ENCODE measurements at regions not wholly inside any gene's neighbourhood (a gene's known extent, or its start where the extent isn't known, plus 50 kb on each side); places are given as distances from the start of the nearest gene placed in this dataset.
"Not testable (repeated sequence)": the region's sequence is repeated elsewhere in the genome, so short reads cannot be mapped to it uniquely, and the experiment has no call there.

DNA sequence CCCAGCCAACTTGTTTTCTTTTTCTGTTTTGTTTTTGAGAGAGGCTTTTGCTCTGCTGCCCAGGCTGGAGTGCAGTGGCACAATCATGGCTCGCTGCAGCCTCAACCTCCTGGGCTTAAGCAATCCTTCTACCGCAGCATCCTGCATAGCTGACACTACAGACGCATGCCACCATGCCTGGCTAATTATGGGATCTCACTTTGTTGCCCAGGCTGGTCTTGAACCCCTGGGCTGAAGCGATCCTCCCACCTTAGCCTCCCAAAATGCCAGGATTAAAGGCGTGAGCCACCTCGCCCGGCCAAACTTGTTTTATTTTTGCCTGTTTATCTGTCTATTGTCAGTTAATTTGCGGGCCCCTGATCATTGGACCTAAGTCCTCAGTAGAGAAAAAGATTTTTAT is 61.6 kb upstream of the MSH6 start:
- Histone ChIP-seq H3K4me3 (no peak overlapping the region), H3K27ac (no peak overlapping the region), H3K36me3 (no peaks in the 10 kb centered on the region), H3K27me3 (no peaks in the 10 kb centered on the region), H3K4me1 (no peaks in the 10 kb centered on the region), H3K9me3 (no peaks in the 10 kb centered on the region)
- in situ Hi-C loops (cut with MboI; ENCODE audit: low pct_ligation_motif_present in 1 of 4, low pct_unique_long_range_greater_than_20kb in 1 of 4, low sequenced_read_pairs in 3 of 4) (no loop called here), intact Hi-C loops (cut with DNase I; ENCODE audit: low total_unique reads) (no loop called here)
- TF ChIP-seq EP300 (IDR thresholded peaks at IDR 0.05; ENCODE audit: low read depth) (no peak), POLR2A (IDR thresholded peaks at IDR 0.05) (no peak), POLR2AphosphoS5 (IDR thresholded peaks at IDR 0.05) (no peak), CTCF (IDR thresholded peaks at IDR 0.05) (no peak)
- 86 to 89% methylated on average over 1 to 8 of the region's 8 CpGs for WGBS, 2 donors (ENCODE audit: low coverage in 1 of 2)
- no peak for DNase-seq

DNA sequence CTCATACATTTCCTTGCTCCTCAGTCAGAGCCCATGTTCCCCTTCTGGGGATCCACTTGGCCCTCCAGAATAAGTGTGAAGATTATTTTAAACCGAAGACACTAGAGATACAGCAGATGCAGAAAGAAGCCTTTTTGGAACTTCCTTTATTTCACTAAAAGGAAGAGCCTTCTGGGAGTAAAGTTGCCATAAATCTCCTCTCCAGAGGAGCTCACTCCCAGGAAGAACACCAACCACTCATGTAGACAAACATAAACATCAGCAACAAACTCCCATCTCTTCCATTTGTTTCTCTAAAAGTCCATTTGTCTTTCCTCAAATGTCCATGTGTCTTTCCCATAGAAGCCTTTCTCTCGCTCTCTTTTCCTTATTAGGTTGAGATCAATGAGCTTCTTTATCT is 62.4 kb upstream of the MSH6 start:
- in situ Hi-C loops (cut with MboI; ENCODE audit: low pct_ligation_motif_present in 1 of 4, low pct_unique_long_range_greater_than_20kb in 1 of 4, low sequenced_read_pairs in 3 of 4) (no loop called here), intact Hi-C loops (cut with DNase I; ENCODE audit: low total_unique reads) (no loop called here)
- no peak for DNase-seq
- Histone ChIP-seq H3K27ac (no peak overlapping the region), H3K9me3 (no peaks in the 10 kb centered on the region), H3K36me3 (no peaks in the 10 kb centered on the region), H3K4me3 (no peak overlapping the region), H3K4me1 (no peaks in the 10 kb centered on the region), H3K27me3 (no peaks in the 10 kb centered on the region)
- TF ChIP-seq CTCF (IDR thresholded peaks at IDR 0.05) = no peak
- no peak for TF ChIP-seq POLR2AphosphoS5 (IDR thresholded peaks at IDR 0.05)
- TF ChIP-seq EP300 (IDR thresholded peaks at IDR 0.05; ENCODE audit: low read depth) = no peak
- TF ChIP-seq POLR2A (IDR thresholded peaks at IDR 0.05) = no peak
- 0 to 31% methylated on average over 2 of the region's 2 CpGs for WGBS, 2 donors (ENCODE audit: low coverage in 1 of 2)

DNA sequence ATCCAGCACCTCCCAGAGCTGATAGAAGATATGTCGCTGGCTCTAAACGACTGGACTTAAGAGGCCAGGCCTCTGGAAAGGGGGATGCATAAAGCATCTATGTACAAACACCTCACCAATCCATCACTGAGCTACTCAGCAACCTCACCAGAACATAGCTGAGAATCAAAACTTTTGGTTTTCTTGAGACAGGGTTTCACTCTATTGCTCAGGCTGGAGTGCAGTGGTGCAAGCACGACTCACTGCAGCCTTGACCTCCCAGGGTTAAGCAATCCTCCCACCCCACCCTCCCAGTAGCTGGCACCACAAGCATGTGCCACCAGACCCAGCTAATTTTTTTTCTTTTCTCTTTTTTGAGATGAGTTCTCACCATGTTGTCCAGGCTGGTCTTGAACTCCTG is 62.9 kb upstream of the MSH6 start:
- WGBS, 2 donors (ENCODE audit: low coverage in 1 of 2) = 40 to 71% methylated on average over 1 to 3 of the region's 3 CpGs
- Histone ChIP-seq H3K27me3 (no peaks in the 10 kb centered on the region), H3K27ac (no peak overlapping the region), H3K36me3 (no peaks in the 10 kb centered on the region), H3K4me3 (no peak overlapping the region), H3K9me3 (no peaks in the 10 kb centered on the region), H3K4me1 (no peaks in the 10 kb centered on the region)
- DNase-seq = no peak
- intact Hi-C loops (cut with DNase I; ENCODE audit: low total_unique reads) (no loop called here), in situ Hi-C loops (cut with MboI; ENCODE audit: low pct_ligation_motif_present in 1 of 4, low pct_unique_long_range_greater_than_20kb in 1 of 4, low sequenced_read_pairs in 3 of 4) (no loop called here)
- TF ChIP-seq POLR2AphosphoS5 (IDR thresholded peaks at IDR 0.05) (no peak), POLR2A (IDR thresholded peaks at IDR 0.05) (no peak), EP300 (IDR thresholded peaks at IDR 0.05; ENCODE audit: low read depth) (no peak), CTCF (IDR thresholded peaks at IDR 0.05) (no peak)

DNA sequence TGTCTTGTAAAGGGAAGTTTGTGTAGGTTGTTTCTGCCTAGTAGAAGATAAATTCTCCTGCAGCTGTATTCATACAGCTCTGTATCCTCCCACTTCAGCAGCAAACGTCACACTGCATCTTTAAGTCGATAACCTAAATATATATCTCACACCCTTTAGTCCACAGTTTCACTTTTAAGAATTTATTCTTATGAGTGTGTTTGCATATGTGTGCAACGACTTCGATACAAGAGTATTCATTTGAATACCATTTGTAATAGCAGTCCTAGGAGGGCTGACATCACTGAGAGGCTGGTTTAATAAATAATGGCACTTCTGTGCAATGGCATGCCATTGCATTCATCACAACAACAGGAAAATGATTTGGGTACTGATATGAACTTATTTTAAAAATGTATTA is 63.8 kb upstream of the MSH6 start:
- H3K27me3 ChIP-seq = no peaks in the 10 kb centered on the region
- H3K36me3 ChIP-seq = no peaks in the 10 kb centered on the region
- in situ Hi-C loops (cut with MboI; ENCODE audit: low pct_ligation_motif_present in 1 of 4, low pct_unique_long_range_greater_than_20kb in 1 of 4, low sequenced_read_pairs in 3 of 4) (no loop called here), intact Hi-C loops (cut with DNase I; ENCODE audit: low total_unique reads) (no loop called here)
- 60 to 62% methylated on average over 4 of the region's 4 CpGs for WGBS, 2 donors (ENCODE audit: low coverage in 1 of 2)
- H3K4me3 ChIP-seq = no peak overlapping the region
- TF ChIP-seq POLR2A (IDR thresholded peaks at IDR 0.05) (no peak), CTCF (IDR thresholded peaks at IDR 0.05) (no peak), EP300 (IDR thresholded peaks at IDR 0.05; ENCODE audit: low read depth) (no peak), POLR2AphosphoS5 (IDR thresholded peaks at IDR 0.05) (no peak)
- H3K4me1 ChIP-seq = no peaks in the 10 kb centered on the region
- H3K9me3 ChIP-seq = no peaks in the 10 kb centered on the region
- no peak for DNase-seq
- H3K27ac ChIP-seq = no peak overlapping the region

DNA sequence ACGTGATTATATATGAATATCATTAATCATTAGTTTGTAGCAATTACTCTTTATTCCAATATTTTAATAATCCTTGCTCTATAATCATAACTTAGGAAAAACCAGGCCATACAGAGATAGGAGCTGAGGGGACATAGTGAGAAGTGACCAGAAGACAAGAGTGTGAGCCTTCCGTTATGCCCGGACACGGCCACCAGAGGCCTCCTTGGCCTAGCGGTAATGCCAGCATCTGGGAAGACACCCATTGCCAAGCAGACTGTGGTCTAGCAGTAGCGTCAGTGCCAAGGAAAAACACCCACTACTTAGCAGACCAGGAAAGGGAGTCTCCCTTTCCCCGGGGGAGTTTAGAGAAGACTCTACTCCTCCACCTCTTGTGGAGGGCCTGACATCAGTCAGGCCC is 66.6 kb upstream of the MSH6 start:
- H3K36me3 ChIP-seq; H3K9me3 ChIP-seq; H3K4me1 ChIP-seq; DNase-seq; intact Hi-C loops (cut with DNase I; ENCODE audit: low total_unique reads); H3K27me3 ChIP-seq; H3K27ac ChIP-seq; in situ Hi-C loops (cut with MboI; ENCODE audit: low pct_ligation_motif_present in 1 of 4, low pct_unique_long_range_greater_than_20kb in 1 of 4, low sequenced_read_pairs in 3 of 4); H3K4me3 ChIP-seq: not testable (repeated sequence)
- 78 to 90% methylated on average over 5 to 7 of the region's 7 CpGs for WGBS, 2 donors (ENCODE audit: low coverage in 1 of 2)

All from transverse colon (tissue), 4 donors.